KMS-11 (cell line): ENCODE measurements at regions not wholly inside any gene's neighbourhood (a gene's known extent, or its start where the extent isn't known, plus 50 kb on each side); places are given as distances from the start of the nearest gene placed in this dataset.

Experiments used
- H2AFZ ChIP-seq: fragments of 200-600 bp; sonication (generic); 2 replicates; pipeline ENCODE4 v1.6.1; 2016; ENCODE audit warnings: antibody characterized with exemption, mixed run types, low read depth
- H3K27ac ChIP-seq: fragments of 200-600 bp; sonication (generic); 2 replicates; pipeline ENCODE4 v1.6.1; 2016; ENCODE audit warnings: mild to moderate bottlenecking, mixed run types
- H3K27me3 ChIP-seq: fragments of 200-600 bp; sonication (generic); 2 replicates; pipeline ENCODE4 v1.6.1; 2017; ENCODE audit warnings: mild to moderate bottlenecking, low read depth, mixed run types, moderate library complexity; ENCODE audit not compliant: insufficient read depth
- H3K36me3 ChIP-seq: fragments of 200-600 bp; sonication (generic); 2 replicates; pipeline ENCODE4 v1.6.1; 2017; ENCODE audit warnings: mild to moderate bottlenecking, mixed run types; ENCODE audit not compliant: insufficient read depth
- H3K4me1 ChIP-seq: fragments of 200-600 bp; sonication (generic); 2 replicates; pipeline ENCODE4 v1.6.1; 2016; ENCODE audit warnings: mild to moderate bottlenecking, low read depth, mixed run types; ENCODE audit not compliant: poor library complexity, severe bottlenecking
- H3K4me2 ChIP-seq: fragments of 200-600 bp; sonication (generic); 2 replicates; pipeline ENCODE4 v1.7.0; 2016; ENCODE audit warnings: mild to moderate bottlenecking, mixed run types
- H3K4me3 ChIP-seq: fragments of 200-600 bp; sonication (generic); IDR thresholded peaks from 2 replicates; pipeline ENCODE4 v1.6.1; 2017; ENCODE audit warnings: low read depth, low read length, mixed read lengths; ENCODE audit not compliant: insufficient read depth
- H3K79me2 ChIP-seq: fragments of 200-600 bp; sonication (generic); 2 replicates; pipeline ENCODE4 v1.6.1; 2016; ENCODE audit warnings: low read depth, mixed run types; ENCODE audit not compliant: insufficient read depth
- H3K9ac ChIP-seq: fragments of 200-600 bp; sonication (generic); 2 replicates; pipeline ENCODE4 v1.6.1; 2016; ENCODE audit warnings: mild to moderate bottlenecking, mixed run types
- H4K20me1 ChIP-seq: fragments of 200-600 bp; sonication (generic); 2 replicates; pipeline ENCODE4 v1.6.1; 2016; ENCODE audit warnings: mild to moderate bottlenecking, mixed run types; ENCODE audit not compliant: insufficient read depth
- CTCF ChIP-seq: fragments of 200-600 bp; sonication (generic); conservative IDR thresholded peaks from 2 replicates; pipeline ENCODE4 v1.6.1; 2017; ENCODE audit warnings: low read depth, mild to moderate bottlenecking, antibody characterized with exemption, low read length, moderate library complexity, mixed read lengths

GRCh38 chr20:22821796-22822195 lies 213.3 kb upstream of the SSTR4 start:
- H3K4me1 ChIP-seq = no peaks in the 10 kb centered on the region
- H3K27me3 ChIP-seq = no peaks in the 10 kb centered on the region
- H3K4me3 ChIP-seq = no peak overlapping the region
- H3K36me3 ChIP-seq = no peaks in the 10 kb centered on the region
- no peak for TF ChIP-seq CTCF
- H3K9ac ChIP-seq = no peak overlapping the region
- no peak overlapping the region for H3K4me2 ChIP-seq
- no peaks in the 10 kb centered on the region for H3K79me2 ChIP-seq
- no peak overlapping the region for H2AFZ ChIP-seq
- no peak overlapping the region for H3K27ac ChIP-seq
- H4K20me1 ChIP-seq = no peaks in the 10 kb centered on the region

GRCh38 chr20:22823119-22823518 lies 212.0 kb upstream of the SSTR4 start:
- TF ChIP-seq CTCF = no peak
- no peak overlapping the region for H3K4me2 ChIP-seq
- no peak overlapping the region for H2AFZ ChIP-seq
- H3K79me2 ChIP-seq = no peaks in the 10 kb centered on the region
- no peaks in the 10 kb centered on the region for H3K36me3 ChIP-seq
- H3K27me3 ChIP-seq = no peaks in the 10 kb centered on the region
- no peak overlapping the region for H3K27ac ChIP-seq
- no peaks in the 10 kb centered on the region for H4K20me1 ChIP-seq
- no peaks in the 10 kb centered on the region for H3K4me1 ChIP-seq
- no peak overlapping the region for H3K4me3 ChIP-seq
- no peak overlapping the region for H3K9ac ChIP-seq

GRCh38 chr20:22824077-22824476 lies 211.0 kb upstream of the SSTR4 start:
- Histone ChIP-seq H3K4me1 (no peaks in the 10 kb centered on the region), H3K79me2 (no peaks in the 10 kb centered on the region), H3K27ac (no peak overlapping the region), H3K4me2 (no peak overlapping the region), H3K36me3 (no peaks in the 10 kb centered on the region), H3K9ac (no peak overlapping the region), H3K27me3 (no peaks in the 10 kb centered on the region), H4K20me1 (no peaks in the 10 kb centered on the region), H2AFZ (no peak overlapping the region), H3K4me3 (no peak overlapping the region)
- no peak for TF ChIP-seq CTCF

- no peak overlapping the region for H3K4me3 ChIP-seq
Observed at GRCh38 chr20:22825076-22825475, 210.0 kb upstream of the SSTR4 start.

More at GRCh38 chr20:22825076-22825475, 210.0 kb upstream of the SSTR4 start:
- H3K27ac ChIP-seq = no peak overlapping the region
- no peak overlapping the region for H2AFZ ChIP-seq
- no peaks in the 10 kb centered on the region for H3K36me3 ChIP-seq
- no peak overlapping the region for H3K9ac ChIP-seq
- no peak overlapping the region for H3K4me2 ChIP-seq
- no peaks in the 10 kb centered on the region for H3K27me3 ChIP-seq
- H3K4me1 ChIP-seq = no peaks in the 10 kb centered on the region
- no peaks in the 10 kb centered on the region for H3K79me2 ChIP-seq
- TF ChIP-seq CTCF = no peak
- no peaks in the 10 kb centered on the region for H4K20me1 ChIP-seq
